Islet of Langerhans (tissue), 1 donor: ENCODE measurements at regions not wholly inside any gene's neighbourhood (a gene's known extent, or its start where the extent isn't known, plus 50 kb on each side); places are given as distances from the start of the nearest gene placed in this dataset.

ENCODE experiments used
- FAIRE-seq: peaks from one replicate; lab custom pipeline; 2011; peaks lifted over from hg19 to GRCh38; lab: Jason Lieb, UNC

DNA sequence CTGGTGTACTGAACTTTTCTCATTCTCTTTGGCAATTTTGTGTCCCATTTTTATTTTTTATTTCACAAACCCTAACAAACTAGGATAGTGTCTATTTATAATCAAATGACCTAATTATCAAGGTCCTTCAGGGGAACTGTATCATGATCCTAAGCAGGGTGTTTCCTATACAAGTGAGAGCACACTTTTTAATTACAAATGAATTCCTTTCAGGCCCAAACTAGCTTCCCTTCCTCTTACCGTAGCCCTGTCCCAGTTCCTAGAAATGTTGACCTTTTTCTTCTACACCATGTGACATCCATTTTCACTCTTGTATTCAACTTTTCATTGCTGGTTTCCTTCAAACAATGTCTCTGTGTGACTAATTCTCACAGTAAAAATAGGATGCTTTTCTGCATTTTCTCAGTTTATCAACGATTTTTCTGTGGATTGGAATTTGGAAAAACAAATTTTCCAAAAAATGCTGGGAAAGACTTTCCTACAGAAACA, 411.4 kb downstream of the CCDC91 start:
- no peak for FAIRE-seq

DNA sequence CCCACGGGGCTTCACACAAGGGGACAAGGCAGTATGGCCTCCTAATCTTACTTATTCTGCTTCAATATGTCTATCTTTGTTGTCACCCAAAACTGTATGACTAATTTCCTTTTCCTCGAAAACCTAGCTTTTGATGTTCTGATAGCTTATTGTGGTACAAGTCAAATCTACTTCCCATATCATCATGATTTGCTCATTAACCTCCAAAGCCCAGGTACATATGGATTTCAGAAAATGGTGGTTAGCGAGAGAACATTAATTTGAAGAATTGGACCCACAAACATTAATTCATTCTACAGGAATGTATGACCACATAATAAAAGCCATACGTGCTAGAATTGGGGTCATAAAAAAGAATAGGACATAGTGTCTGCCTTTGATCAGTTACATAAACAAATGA, 412.5 kb downstream of the CCDC91 start:
- FAIRE-seq, result no peak

DNA sequence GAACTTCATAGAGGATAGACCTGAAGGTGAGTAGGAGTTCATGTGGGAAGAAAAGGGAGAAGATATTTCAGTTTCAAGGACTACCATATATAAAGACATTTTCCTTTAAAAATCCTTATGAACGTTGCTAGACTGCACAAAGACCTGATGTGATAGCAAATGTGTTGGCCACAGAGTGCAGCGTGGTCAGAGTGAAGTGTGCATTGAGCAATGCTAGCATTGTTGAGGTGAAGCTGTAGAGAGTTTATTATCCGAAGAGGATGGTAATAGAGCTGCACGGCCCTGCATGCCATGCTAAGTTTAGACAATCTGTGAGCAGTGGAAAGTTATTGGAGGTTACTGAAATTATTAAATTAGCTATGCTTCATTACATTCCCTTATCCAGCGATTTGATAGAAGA, 413.0 kb downstream of the CCDC91 start:
- no peak for FAIRE-seq

DNA sequence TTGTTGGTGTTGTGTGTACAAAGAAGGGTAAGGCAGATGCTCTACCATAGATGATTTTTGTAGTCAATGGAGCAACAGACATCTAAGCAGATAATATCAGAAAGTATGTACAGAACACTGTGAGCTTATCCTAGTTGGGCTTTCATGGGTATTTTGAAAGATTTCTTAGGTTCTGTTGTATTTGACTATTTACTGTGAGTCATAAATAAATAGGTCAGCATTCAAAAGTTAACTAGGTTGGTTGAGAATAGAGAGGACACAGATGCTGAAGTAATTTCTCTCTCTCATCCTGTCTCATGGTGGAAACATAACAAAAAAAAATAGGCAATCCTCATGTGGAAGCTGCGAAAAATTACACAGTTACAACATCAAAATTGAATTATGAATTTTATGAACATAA, 413.5 kb downstream of the CCDC91 start:
- FAIRE-seq, result no peak

DNA sequence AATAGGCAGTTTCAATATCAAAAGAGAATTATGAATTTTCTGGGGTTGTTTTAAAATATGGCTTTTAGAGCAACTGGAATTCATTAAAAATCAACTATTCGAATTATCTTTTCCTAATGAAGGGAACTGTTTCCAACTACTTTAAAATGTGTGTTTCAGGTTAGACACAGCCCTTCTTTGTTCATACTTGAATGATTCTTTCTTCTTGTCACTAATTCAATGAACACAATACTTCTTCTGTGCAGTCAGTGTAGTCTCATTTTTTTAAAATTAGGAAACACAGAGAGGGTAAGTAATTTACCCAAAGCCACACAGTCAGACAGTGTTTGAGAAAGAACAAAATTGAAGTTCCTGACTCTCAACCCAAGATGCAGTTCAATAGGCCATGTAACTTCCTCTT, 414.0 kb downstream of the CCDC91 start:
- FAIRE-seq, result no peak

DNA sequence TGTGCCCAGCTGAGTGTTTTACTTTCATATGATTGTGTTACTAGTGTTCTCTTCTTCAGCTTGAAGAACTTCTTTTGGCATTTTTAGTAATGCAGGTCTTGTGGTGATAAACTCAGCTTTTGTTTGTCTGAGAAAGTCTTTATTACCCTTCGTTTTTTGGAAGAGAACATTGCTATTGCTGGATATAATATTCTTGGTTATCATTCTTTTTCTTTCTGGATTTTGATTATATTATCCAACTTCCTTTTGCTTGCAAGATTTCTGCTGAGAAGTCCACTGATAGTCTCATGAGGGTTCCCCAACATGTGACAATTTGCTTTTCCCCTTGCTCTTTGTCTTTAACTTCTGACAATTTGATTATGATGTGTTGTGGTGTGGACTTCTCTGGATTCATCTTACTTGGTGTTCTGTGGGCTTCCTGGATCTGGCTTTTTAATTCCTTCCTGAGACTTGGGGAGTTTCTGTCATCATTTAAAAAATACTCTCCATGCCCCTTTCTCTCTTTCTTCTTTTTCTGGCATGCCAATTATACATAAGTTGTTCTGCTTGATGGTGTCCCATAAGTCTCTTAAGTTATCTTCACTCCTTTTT, 416.8 kb downstream of the CCDC91 start:
- no peak for FAIRE-seq

DNA sequence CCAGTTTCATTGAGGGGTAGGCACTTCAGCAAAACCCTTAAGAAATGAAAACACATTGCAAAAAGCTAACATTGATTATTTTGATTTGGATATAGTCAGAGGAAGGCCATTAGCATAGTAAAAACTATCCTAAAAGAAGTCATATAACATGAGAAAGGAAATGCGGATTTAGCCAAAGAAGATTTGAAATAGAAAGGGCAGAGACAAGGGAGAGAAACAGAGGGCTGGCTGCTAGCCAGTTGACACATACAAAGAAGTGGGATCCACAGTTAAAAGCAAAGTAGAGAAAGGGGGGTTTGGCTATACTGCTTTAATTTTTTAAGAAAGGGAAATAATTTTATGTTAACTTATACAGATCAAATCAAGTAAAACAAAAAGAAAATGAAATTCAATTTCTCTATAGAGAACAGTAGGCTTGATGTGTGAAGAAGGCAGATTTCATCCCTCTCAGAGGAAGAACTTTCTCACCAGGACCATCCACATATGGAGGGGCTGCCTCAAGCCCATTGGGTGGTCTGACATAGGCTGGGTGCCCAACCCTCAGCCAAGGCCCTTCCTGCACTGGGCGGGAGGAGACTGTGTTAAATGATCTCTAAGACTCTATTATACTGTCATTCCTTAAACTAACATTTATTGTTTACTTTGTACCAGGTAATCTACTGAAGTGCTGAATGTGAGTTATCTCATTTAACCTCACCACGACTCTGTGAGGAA, 420.3 kb downstream of the CCDC91 start:
- FAIRE-seq, result no peak

DNA sequence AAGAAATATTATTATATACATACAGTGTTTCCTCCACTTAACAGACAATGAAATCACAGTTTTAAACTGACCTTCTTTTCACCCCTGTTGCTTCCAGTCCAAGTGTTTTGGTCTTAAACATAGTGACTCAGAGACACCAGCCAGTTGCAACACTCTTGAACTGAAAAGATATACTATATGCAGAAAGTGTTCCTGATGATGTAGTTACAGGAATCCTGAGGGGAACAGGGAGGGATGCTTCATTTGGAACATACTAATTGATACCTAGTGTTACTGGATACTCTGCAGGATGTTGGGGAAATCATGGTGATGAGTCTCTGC, 420.8 kb downstream of the CCDC91 start:
- FAIRE-seq, result no peak

DNA sequence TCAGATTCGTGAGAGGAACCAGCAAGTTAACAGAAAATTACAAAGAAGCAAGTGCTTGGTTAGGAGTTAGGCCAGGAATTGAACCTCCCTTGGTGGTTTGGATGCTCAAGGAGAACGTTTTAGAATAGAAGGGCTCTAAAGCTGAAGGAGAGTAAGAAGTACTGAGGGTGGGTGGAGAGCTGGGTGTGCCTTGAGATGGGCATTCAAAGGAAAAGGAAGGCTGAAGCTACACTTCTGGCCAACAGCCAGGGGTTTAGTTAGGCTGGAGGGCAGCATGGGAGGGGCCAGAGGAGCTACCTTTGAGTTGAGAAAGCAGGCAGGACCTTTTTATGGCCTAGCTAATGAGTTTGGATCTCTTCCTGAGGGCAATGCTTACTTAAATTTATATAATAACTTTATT, 421.2 kb downstream of the CCDC91 start:
- FAIRE-seq, result no peak

DNA sequence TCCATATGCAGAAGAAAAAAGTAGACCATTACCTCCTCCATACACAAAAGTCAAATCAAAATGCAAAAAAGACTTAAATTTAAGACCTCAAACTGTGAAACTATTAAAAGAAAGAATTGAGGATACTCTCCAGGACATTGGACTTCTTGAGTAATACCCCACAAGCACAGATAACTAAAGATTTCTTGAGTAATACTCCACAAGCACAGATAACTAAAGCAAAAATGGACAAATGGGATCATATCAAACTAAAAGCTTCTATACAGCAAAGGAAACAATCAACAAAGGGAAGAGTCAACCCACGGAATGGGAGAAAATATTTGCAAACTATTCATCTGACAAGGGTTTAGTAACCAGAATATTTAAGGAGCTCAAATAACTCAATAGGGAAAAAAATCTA, 427.9 kb downstream of the CCDC91 start:
- no peak for FAIRE-seq

DNA sequence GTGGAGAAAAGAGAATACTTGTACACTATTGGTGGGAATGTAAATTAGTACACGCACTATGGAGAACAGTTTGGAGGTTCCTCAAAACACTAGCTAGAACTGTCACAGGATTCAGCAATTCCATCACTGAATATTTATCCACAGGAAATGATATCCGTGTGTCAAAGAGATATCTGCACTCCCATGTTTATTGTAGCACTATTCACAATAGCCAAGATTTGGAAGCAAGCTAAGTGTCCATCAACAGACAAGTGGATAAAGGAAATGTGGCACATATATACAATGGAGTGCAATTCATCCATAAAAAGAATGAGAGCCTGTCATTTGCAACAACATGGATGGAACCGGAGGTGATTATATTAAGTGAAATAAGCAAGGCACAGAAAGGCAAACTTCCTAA, 428.5 kb downstream of the CCDC91 start:
- FAIRE-seq, result no peak

DNA sequence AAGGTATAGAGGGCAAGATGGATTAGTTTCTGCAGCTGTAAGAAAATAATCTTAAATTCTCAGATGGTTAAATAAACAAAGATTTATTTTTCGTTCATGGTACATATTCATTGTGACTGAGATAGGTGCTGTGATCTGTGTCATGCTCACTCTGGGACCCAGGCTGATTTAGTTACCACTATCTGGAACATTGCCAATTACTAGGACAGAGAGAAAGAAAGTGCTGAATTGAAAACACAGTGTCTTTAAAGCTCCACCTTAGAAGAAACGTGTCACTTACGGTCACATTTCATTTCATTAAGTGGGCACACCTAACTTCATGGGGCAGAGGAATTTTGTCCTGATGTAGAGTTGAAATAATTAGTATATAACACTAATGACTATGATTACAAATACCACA, 430.0 kb downstream of the CCDC91 start:
- no peak for FAIRE-seq

DNA sequence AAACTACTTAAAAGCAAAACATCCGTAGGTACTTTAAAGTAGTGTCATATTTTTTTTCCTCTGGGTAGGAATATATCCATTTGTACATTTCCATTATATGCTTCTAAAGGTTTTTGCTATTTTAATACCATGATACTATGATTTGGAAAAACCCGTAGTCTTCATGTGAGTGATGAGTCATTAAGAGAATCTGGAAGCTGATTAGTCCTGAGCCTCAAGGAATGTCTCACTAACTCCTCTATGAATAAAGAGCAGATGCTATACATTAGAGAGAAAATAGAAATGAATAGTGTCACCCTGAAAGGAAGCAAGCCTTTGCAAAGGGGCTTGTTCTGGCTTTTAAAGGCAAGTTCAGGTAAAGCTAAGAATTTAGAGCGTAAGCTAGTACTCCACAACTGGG, 432.1 kb downstream of the CCDC91 start:
- no peak for FAIRE-seq

DNA sequence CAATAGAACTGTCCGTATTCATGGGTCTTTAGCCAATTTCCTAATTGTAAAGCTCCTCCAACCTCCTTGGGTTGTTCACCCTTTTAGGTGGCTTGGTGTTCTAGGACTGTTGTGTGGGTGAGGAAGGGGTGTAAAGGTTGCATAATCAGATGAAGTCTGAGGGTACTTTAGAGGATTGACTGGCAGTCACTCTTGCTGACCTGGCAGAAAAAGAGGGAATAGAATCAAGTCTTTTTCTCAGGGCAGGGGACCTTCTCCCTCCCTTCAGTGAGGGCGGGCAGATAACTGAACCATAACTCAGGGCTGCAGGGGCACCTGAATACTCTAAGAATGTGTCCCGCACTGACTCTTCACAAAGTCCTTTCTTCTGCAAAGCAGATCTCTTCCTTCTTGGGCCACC, 436.2 kb downstream of the CCDC91 start:
- FAIRE-seq, result no peak

DNA sequence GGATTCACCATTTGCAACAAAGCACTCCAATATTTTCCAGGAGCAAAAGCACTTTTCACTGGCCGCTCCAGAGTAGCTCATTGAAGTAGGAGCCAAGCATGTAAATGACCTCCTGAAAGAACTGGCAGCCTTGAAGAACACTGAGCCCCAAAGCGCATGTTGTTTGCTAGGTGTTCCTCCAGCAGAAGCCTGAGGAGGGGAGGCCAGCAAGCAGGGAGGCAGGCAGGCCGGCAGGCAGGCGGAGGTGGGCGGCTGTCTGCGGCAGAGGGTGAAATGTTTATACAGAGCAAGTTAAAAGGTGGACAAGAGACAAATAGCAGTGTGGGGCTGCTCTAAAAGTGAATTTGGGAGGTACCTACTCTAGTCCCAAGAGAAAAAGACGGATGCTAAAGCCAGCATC, 439.4 kb downstream of the CCDC91 start:
- no peak for FAIRE-seq

DNA sequence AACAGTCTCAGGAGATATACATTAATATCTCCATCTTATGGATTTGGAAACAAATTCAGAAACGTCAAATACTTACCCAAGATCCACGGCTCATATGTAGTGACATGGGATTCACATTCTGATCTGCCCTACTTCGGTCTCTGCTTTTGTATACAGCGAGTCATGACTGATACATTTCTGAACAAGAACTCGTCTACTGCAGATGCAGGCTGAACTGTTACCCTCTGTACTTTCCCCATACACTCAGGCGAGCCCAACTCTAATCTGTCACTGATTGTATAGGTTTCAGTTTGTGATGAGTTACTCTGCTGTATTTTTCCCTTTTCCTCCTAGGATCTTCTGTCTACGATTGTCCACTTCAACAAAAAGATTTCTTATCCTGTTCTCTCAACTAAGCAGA, 441.6 kb downstream of the CCDC91 start:
- FAIRE-seq, result no peak

DNA sequence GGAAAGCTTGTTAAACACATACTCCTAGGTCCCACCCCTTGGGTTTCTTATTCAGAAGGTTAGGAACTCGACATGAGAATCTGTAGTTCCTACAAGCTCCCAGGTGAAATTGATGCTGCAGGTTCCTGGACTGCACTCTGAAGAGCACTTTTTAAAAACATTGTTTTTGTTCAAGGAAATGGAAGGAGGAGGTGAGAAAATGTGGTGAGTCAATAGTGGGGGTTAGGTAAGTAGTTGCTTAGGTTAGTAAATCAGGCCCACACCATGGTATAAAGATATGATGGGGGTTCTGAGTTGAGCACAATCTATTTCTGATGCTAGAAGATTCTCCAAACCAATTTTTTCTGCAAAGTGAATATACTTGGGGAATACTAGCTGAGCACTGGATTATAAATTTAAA, 450.3 kb downstream of the CCDC91 start:
- FAIRE-seq, result no peak

DNA sequence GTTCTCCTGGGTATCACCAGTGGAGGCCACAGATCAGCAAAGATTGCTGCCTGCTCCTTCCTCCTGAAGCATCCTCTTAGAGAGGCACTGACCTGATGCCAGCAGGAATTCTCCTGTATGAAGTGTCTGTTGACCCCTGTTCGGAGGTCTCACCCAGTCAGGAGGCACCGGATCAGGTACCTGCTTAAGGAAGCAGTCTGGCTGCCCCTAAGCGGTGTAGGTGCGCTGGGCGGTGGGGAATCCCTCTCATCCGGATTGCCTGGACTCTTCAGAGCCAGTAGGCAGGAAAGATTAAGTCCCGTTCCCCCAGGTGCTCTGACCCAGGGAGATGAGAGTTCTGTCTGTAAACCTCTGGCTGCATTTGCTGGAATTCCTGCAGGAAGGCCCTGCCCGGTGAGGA, 455.2 kb downstream of the CCDC91 start:
- no peak for FAIRE-seq

DNA sequence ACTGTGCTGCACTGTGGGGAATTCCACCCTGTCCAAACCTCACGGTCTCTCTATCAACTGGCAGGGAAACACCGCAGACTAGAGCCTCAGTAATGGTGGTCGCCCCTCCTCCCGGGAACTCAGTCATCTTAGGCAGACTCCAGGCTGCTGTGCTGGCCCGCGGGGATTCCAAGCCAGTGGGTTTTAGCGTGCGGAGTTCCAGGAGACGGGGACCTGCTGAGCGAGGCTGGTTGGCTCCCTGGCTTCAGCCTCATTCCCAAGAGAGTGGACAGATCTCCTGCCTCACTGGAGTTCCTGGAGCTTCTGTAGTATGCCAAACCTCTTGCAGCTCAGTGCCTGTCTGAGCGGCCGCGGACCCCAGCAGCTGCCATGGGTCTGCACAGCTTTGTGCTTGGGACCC, 455.6 kb downstream of the CCDC91 start:
- no peak for FAIRE-seq

DNA sequence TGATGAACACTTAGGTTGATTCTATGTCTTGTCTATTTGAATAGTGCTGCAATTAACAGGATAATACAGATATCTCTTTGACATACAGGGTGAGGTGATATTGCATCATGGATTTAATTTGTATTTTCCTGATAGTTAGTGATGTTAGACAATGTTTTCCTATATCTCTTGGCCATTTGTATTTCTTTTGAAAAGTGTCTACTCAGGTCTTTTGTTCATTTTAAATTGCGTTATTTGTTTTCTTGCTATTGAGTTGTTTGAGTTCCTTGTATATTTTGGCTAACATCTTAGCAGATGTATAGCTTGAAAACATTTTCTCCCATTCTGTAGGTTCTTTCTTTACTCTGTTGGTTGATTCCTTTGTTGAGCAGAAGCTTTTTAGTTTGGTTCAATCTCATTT, 460.6 kb downstream of the CCDC91 start:
- FAIRE-seq, result no peak

DNA sequence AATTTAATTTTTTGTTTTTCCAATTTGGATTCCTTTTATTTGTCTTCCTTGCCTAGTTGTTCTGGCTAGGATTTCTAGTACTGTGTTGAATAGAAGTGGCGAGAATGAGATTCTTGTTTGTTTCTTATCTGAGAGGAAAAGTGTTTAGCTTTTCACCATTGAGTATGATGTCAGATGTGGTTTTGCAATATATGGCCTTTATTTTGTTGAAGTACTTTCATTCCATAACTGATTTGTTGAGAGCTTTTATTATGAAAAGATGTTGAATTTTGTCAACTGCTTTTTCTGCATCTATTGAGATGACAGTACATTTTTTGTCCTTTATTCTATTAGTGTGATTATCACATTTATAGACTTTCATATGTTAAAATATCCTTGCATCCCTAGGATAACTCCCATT, 462.0 kb downstream of the CCDC91 start:
- no peak for FAIRE-seq

DNA sequence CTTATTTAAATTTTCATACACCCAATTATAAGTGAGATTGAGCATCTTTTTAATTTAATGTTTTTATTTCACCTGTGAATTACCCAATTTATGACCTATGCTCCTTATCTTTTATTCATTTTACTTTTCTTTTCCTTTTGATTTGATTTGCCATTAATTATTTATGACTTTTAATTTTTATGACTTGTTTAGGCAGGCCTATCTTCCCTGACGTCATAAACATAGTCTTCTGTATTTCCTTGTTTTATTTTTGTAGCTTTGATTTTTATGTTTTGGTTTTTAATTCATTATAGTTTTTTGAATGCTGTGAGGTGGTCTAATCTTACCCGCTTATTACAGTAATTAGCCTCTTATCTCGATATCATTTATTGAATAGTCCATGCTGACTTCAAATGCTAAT, 467.1 kb upstream of the FAR2 start:
- FAIRE-seq, result no peak

DNA sequence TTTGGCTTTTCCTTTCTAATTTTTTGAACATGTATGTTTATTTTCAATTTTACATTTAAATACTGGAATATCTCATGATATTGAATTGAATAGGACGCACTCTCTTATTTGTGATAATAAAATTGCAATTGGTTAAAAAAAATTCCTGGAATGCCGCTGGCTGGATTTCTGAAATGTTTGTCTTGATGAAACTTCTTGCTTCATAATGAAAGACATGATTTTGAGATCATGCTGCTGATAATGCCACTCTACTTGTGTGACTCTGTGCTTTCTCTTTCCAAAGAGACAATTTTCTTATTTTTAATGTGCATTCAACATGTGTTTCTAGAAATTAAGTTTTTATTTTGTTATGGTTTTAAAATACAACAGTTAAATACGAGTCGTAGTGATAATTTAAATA, 465.7 kb upstream of the FAR2 start:
- no peak for FAIRE-seq

DNA sequence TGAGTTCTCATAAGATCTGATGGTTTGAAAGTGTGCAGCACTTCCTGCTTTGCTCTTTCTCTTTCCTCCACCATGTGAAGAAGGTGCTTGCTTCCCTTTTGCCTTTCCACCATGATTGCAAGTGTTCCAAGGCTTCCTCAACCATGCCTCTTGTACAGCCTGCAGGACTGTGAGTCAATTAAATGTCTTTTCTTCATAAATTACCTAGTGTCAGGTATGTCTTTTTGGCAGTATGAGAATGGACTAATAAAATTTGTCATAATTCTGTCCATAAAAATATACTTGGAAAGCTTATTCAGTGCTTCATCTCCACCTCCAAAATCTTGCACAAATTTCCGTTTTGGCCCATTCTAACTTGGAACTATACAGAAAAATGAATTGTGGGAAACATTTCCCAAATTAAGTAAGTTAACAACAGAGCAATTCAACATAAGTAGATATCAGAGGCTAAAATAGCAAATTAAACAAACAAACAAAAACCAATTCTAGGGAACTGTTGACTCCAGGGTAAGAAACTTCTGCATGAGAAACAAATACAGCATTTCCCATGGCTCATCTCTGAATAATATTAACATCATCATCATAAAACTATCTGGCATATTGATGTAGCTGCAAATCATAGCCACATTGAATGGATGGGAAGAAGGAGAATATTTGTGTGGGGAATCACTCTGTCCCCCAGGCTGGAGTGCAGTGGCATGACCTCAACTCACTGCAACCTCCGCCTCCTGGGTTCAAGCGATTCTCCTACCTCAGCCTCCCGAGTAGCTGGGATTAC, 459.5 kb upstream of the FAR2 start:
- no peak for FAIRE-seq
